ENCODE measurements at regions not wholly inside any gene's neighbourhood (a gene's known extent, or its start where the extent isn't known, plus 50 kb on each side); places are given as distances from the start of the nearest gene placed in this dataset.

- no peak for ATAC-seq (ENCODE audit: insufficient read depth, low read depth)
- Histone ChIP-seq H2AFZ (ENCODE audit: low read depth, low read length) (no peak overlapping the region), H4K20me1 (ENCODE audit: insufficient read depth, low read length) (no peaks in the 10 kb centered on the region), H3K4me3 (ENCODE audit: low read depth in 1 of 2, low read length in 2 of 2) (no peak overlapping the region), H3K27me3 (ENCODE audit: insufficient read depth, low read length, poor library complexity) (no peaks in the 10 kb centered on the region), H3K4me2 (ENCODE audit: insufficient read depth, low read length) (no peak overlapping the region), H3K27ac (ENCODE audit: low read length) (no peak overlapping the region), H3K9ac (ENCODE audit: low read depth, low read length) (no peak overlapping the region), H3K9me3 (ENCODE audit: insufficient read depth, low read length, severe bottlenecking) (no peaks in the 10 kb centered on the region), H3K4me1 (ENCODE audit: insufficient read depth, low read length) (no peaks in the 10 kb centered on the region), H3K36me3 (ENCODE audit: insufficient read depth, low read length) (no peaks in the 10 kb centered on the region), H3K79me2 (ENCODE audit: insufficient read depth, low read length) (no peaks in the 10 kb centered on the region)
- TF ChIP-seq EZH2 (IDR thresholded peaks at IDR 0.05; ENCODE audit: borderline replicate concordance, low read depth, low read length, severe bottlenecking) (no peak), CTCF (IDR thresholded peaks at IDR 0.05; ENCODE audit: borderline replicate concordance, extremely low read depth, low read length, poor library complexity, severe bottlenecking) (no peak)
- no peak for DNase-seq
Measured at GRCh38 chr2:83072767-83073166, 1386.3 kb downstream of the SUCLG1 start.

- Histone ChIP-seq H3K27me3 (ENCODE audit: insufficient read depth, low read length, poor library complexity) (no peaks in the 10 kb centered on the region), H3K27ac (ENCODE audit: low read length) (no peak overlapping the region), H3K36me3 (ENCODE audit: insufficient read depth, low read length) (no peaks in the 10 kb centered on the region), H3K4me3 (ENCODE audit: low read depth in 1 of 2, low read length in 2 of 2) (no peak overlapping the region), H3K9me3 (ENCODE audit: insufficient read depth, low read length, severe bottlenecking) (no peaks in the 10 kb centered on the region), H2AFZ (ENCODE audit: low read depth, low read length) (no peak overlapping the region), H3K79me2 (ENCODE audit: insufficient read depth, low read length) (no peaks in the 10 kb centered on the region), H4K20me1 (ENCODE audit: insufficient read depth, low read length) (no peaks in the 10 kb centered on the region), H3K4me2 (ENCODE audit: insufficient read depth, low read length) (no peak overlapping the region), H3K4me1 (ENCODE audit: insufficient read depth, low read length) (no peaks in the 10 kb centered on the region), H3K9ac (ENCODE audit: low read depth, low read length) (no peak overlapping the region)
- DNase-seq (no peak), ATAC-seq (ENCODE audit: insufficient read depth, low read depth) (no peak)
- no peak for TF ChIP-seq CTCF (IDR thresholded peaks at IDR 0.05; ENCODE audit: borderline replicate concordance, extremely low read depth, low read length, poor library complexity, severe bottlenecking)
- TF ChIP-seq EZH2 (IDR thresholded peaks at IDR 0.05; ENCODE audit: borderline replicate concordance, low read depth, low read length, severe bottlenecking), result no peak
Measured at GRCh38 chr2:83071914-83072313, 1387.2 kb downstream of the SUCLG1 start.

GRCh38 chr2:83071352-83071751, 1387.7 kb downstream of the SUCLG1 start:
- Histone ChIP-seq H3K4me1 (ENCODE audit: insufficient read depth, low read length) (no peaks in the 10 kb centered on the region), H2AFZ (ENCODE audit: low read depth, low read length) (no peak overlapping the region), H3K36me3 (ENCODE audit: insufficient read depth, low read length) (no peaks in the 10 kb centered on the region), H3K4me2 (ENCODE audit: insufficient read depth, low read length) (no peak overlapping the region), H3K27ac (ENCODE audit: low read length) (no peak overlapping the region), H3K79me2 (ENCODE audit: insufficient read depth, low read length) (no peaks in the 10 kb centered on the region), H4K20me1 (ENCODE audit: insufficient read depth, low read length) (no peaks in the 10 kb centered on the region), H3K4me3 (ENCODE audit: low read depth in 1 of 2, low read length in 2 of 2) (no peak overlapping the region), H3K9ac (ENCODE audit: low read depth, low read length) (no peak overlapping the region), H3K27me3 (ENCODE audit: insufficient read depth, low read length, poor library complexity) (no peaks in the 10 kb centered on the region), H3K9me3 (ENCODE audit: insufficient read depth, low read length, severe bottlenecking) (no peaks in the 10 kb centered on the region)
- ATAC-seq (ENCODE audit: insufficient read depth, low read depth) (no peak), DNase-seq (no peak)
- TF ChIP-seq EZH2 (IDR thresholded peaks at IDR 0.05; ENCODE audit: borderline replicate concordance, low read depth, low read length, severe bottlenecking) (no peak), CTCF (IDR thresholded peaks at IDR 0.05; ENCODE audit: borderline replicate concordance, extremely low read depth, low read length, poor library complexity, severe bottlenecking) (no peak)

GRCh38 chr2:83069724-83070123, 1389.4 kb downstream of the SUCLG1 start:
- Histone ChIP-seq H3K9ac (ENCODE audit: low read depth, low read length) (no peak overlapping the region), H2AFZ (ENCODE audit: low read depth, low read length) (no peak overlapping the region), H3K79me2 (ENCODE audit: insufficient read depth, low read length) (no peaks in the 10 kb centered on the region), H3K4me2 (ENCODE audit: insufficient read depth, low read length) (no peak overlapping the region), H4K20me1 (ENCODE audit: insufficient read depth, low read length) (no peaks in the 10 kb centered on the region), H3K4me3 (ENCODE audit: low read depth in 1 of 2, low read length in 2 of 2) (no peak overlapping the region), H3K9me3 (ENCODE audit: insufficient read depth, low read length, severe bottlenecking) (no peaks in the 10 kb centered on the region), H3K36me3 (ENCODE audit: insufficient read depth, low read length) (no peaks in the 10 kb centered on the region), H3K27ac (ENCODE audit: low read length) (no peak overlapping the region), H3K27me3 (ENCODE audit: insufficient read depth, low read length, poor library complexity) (no peaks in the 10 kb centered on the region), H3K4me1 (ENCODE audit: insufficient read depth, low read length) (no peaks in the 10 kb centered on the region)
- ATAC-seq (ENCODE audit: insufficient read depth, low read depth) (no peak), DNase-seq (no peak)
- TF ChIP-seq CTCF (IDR thresholded peaks at IDR 0.05; ENCODE audit: borderline replicate concordance, extremely low read depth, low read length, poor library complexity, severe bottlenecking) (no peak), EZH2 (IDR thresholded peaks at IDR 0.05; ENCODE audit: borderline replicate concordance, low read depth, low read length, severe bottlenecking) (no peak)
